ENCODE measurements at regions not wholly inside any gene's neighbourhood (a gene's known extent, or its start where the extent isn't known, plus 50 kb on each side); places are given as distances from the start of the nearest gene placed in this dataset.
"Not testable (repeated sequence)": the region's sequence is repeated elsewhere in the genome, so short reads cannot be mapped to it uniquely, and the experiment has no call there.

GRCh38 chr6:137550535-137550934 lies 56.3 kb upstream of the OLIG3 start:
- no peak for ATAC-seq
- WGBS, 2 donors, result 35% methylated on average over 4 of the region's 4 CpGs

GRCh38 chr6:137552146-137552545 lies 58.0 kb upstream of the OLIG3 start:
- Histone ChIP-seq H3K4me3 (no peak overlapping the region), H3K9me3 (no peaks in the 10 kb centered on the region), H3K27ac (no peak overlapping the region), H3K36me3 (no peaks in the 10 kb centered on the region), H3K27me3 (peaks cover 0 to 11% (median 4%) of the 10 kb centered on the region in 7 donors), H3K4me1 (no peaks in the 10 kb centered on the region)
- intact Hi-C loops (cut with DNase I), result no loop called here
- DNase-seq (no peak), ATAC-seq (no peak)
- 57 to 88% methylated on average over 1 of the region's 1 CpG for WGBS, 2 donors
- no peak for TF ChIP-seq CTCF (IDR thresholded peaks at IDR 0.05)

More at GRCh38 chr6:137550535-137550934, 56.3 kb upstream of the OLIG3 start:
- H3K36me3 ChIP-seq, result no peaks in the 10 kb centered on the region
- no peaks in the 10 kb centered on the region for H3K9me3 ChIP-seq
- no peaks in the 10 kb centered on the region for H3K4me1 ChIP-seq
- H3K27me3 ChIP-seq, result peaks cover 0 to 11% (median 4%) of the 10 kb centered on the region in 7 donors
- no peak overlapping the region for H3K27ac ChIP-seq
- TF ChIP-seq CTCF (IDR thresholded peaks at IDR 0.05), result no peak
- H3K4me3 ChIP-seq, result no peak overlapping the region
- intact Hi-C loops (cut with DNase I), result no loop called here
- no peak for DNase-seq

- peaks cover 0 to 11% (median 4%) of the 10 kb centered on the region in 7 donors for H3K27me3 ChIP-seq
- no peaks in the 10 kb centered on the region for H3K4me1 ChIP-seq
- H3K4me3 ChIP-seq, result no peak overlapping the region
- H3K27ac ChIP-seq, result no peak overlapping the region
- intact Hi-C loops (cut with DNase I), result no loop called here
- H3K9me3 ChIP-seq, result no peaks in the 10 kb centered on the region
- TF ChIP-seq CTCF (IDR thresholded peaks at IDR 0.05), result no peak
- DNase-seq (no peak), ATAC-seq (no peak)
- H3K36me3 ChIP-seq, result no peaks in the 10 kb centered on the region
- 55 to 64% methylated on average over 2 of the region's 2 CpGs for WGBS, 2 donors
Measured at GRCh38 chr6:137552809-137553208, 58.6 kb upstream of the OLIG3 start.

GRCh38 chr6:137559521-137560183 lies 65.5 kb upstream of the OLIG3 start:
- ATAC-seq; H3K36me3 ChIP-seq; H3K27ac ChIP-seq; DNase-seq; intact Hi-C loops (cut with DNase I); H3K4me1 ChIP-seq; H3K4me3 ChIP-seq; H3K9me3 ChIP-seq: not testable (repeated sequence)
- WGBS, 2 donors, result 85 to 86% methylated on average over 3 of the region's 3 CpGs
- H3K27me3 ChIP-seq, result peaks cover 0 to 12% (median 0%) of the 10 kb centered on the region in 7 donors

GRCh38 chr6:137560184-137560563 lies 66.0 kb upstream of the OLIG3 start:
- 85 to 100% methylated on average over 1 of the region's 1 CpG for WGBS, 2 donors
- H3K36me3 ChIP-seq, result no peaks in the 10 kb centered on the region
- peaks cover 0 to 10% (median 0%) of the 10 kb centered on the region in 11 donors for H3K9me3 ChIP-seq
- no peak overlapping the region for H3K4me3 ChIP-seq
- DNase-seq (no peak), ATAC-seq (no peak)
- no peak overlapping the region for H3K27ac ChIP-seq
- H3K27me3 ChIP-seq, result peaks cover 0 to 12% (median 0%) of the 10 kb centered on the region in 7 donors
- intact Hi-C loops (cut with DNase I), result no loop called here
- H3K4me1 ChIP-seq, result no peaks in the 10 kb centered on the region
- TF ChIP-seq CTCF (IDR thresholded peaks at IDR 0.05), result no peak

Data from heart right ventricle (tissue), 16 donors.